Islet of Langerhans (tissue), 1 donor: ENCODE measurements at regions not wholly inside any gene's neighbourhood (a gene's known extent, or its start where the extent isn't known, plus 50 kb on each side); places are given as distances from the start of the nearest gene placed in this dataset.
A peak's percentile ranks its signal among the peaks of the same experiment; 100 is the strongest.
"Not testable (repeated sequence)": the region's sequence is repeated elsewhere in the genome, so short reads cannot be mapped to it uniquely, and the experiment has no call there.

Source experiments
- FAIRE-seq: peaks from one replicate; lab custom pipeline; 2011; peaks lifted over from hg19 to GRCh38; lab: Jason Lieb, UNC

GRCh38 chrX:74251006-74251930, 52.7 kb upstream of the ZCCHC13 start:
- no peak for FAIRE-seq

GRCh38 chrX:74250574-74250973, 53.4 kb upstream of the ZCCHC13 start:
- FAIRE-seq, result no peak

- no peak for FAIRE-seq
Measured at GRCh38 chrX:74249963-74250362, 54.0 kb upstream of the ZCCHC13 start.

GRCh38 chrX:74248889-74249288, 55.1 kb upstream of the ZCCHC13 start:
- FAIRE-seq, result no peak

- no peak for FAIRE-seq
Measured at GRCh38 chrX:74246524-74246923, 57.5 kb upstream of the ZCCHC13 start.

- FAIRE-seq, result no peak
Measured at GRCh38 chrX:74242484-74243138, 61.4 kb upstream of the ZCCHC13 start.

- FAIRE-seq, result no peak
Measured at GRCh38 chrX:74242050-74242449, 61.9 kb upstream of the ZCCHC13 start.

GRCh38 chrX:74238771-74239170, 65.2 kb upstream of the ZCCHC13 start:
- no peak for FAIRE-seq

- FAIRE-seq, result no peak
Measured at GRCh38 chrX:74234818-74235217, 69.2 kb upstream of the ZCCHC13 start.

- no peak for FAIRE-seq
Measured at GRCh38 chrX:74232859-74233258, 71.1 kb upstream of the ZCCHC13 start.

- FAIRE-seq, result no peak
Measured at GRCh38 chrX:74231625-74232024, 72.4 kb upstream of the ZCCHC13 start.

GRCh38 chrX:74230094-74230493, 73.9 kb upstream of the ZCCHC13 start:
- no peak for FAIRE-seq

GRCh38 chrX:74225111-74225510, 78.9 kb upstream of the ZCCHC13 start:
- FAIRE-seq, result peak; percentile 65

- FAIRE-seq, result no peak
Measured at GRCh38 chrX:74220277-74220676, 83.7 kb upstream of the ZCCHC13 start.

GRCh38 chrX:74218895-74219294, 85.1 kb upstream of the ZCCHC13 start:
- FAIRE-seq, result no peak

- FAIRE-seq, result no peak
Measured at GRCh38 chrX:74216421-74216820, 87.6 kb upstream of the ZCCHC13 start.

- peak; percentile 91 for FAIRE-seq
Measured at GRCh38 chrX:74211911-74212310, 92.1 kb upstream of the ZCCHC13 start.

GRCh38 chrX:74207539-74207938, 96.4 kb upstream of the ZCCHC13 start:
- no peak for FAIRE-seq

- FAIRE-seq, result no peak
Measured at GRCh38 chrX:74195605-74196004, 108.4 kb upstream of the ZCCHC13 start.

GRCh38 chrX:74195120-74195519, 108.9 kb upstream of the ZCCHC13 start:
- FAIRE-seq, result no peak

- FAIRE-seq, result no peak
Measured at GRCh38 chrX:74187211-74187610, 116.8 kb upstream of the ZCCHC13 start.

- FAIRE-seq, result not testable (repeated sequence)
Measured at GRCh38 chrX:74183047-74183446, 120.9 kb upstream of the ZCCHC13 start.

GRCh38 chrX:74181976-74182375, 122.0 kb upstream of the ZCCHC13 start:
- FAIRE-seq, result not testable (repeated sequence)

GRCh38 chrX:74180716-74181115, 123.3 kb upstream of the ZCCHC13 start:
- FAIRE-seq, result no peak
